ENCODE measurements at regions not wholly inside any gene's neighbourhood (a gene's known extent, or its start where the extent isn't known, plus 50 kb on each side); places are given as distances from the start of the nearest gene placed in this dataset.

GRCh38 chr1:110785612-110786011 lies 87.3 kb upstream of the CD53 start:
- no peak for TF ChIP-seq CTCF (IDR thresholded peaks at IDR 0.05)

- no peak for TF ChIP-seq CTCF (IDR thresholded peaks at IDR 0.05)
Measured at GRCh38 chr1:110785055-110785454, 87.9 kb upstream of the CD53 start.

- TF ChIP-seq CTCF (IDR thresholded peaks at IDR 0.05), result peak; percentile 95
Measured at GRCh38 chr1:110783292-110783918, 89.5 kb upstream of the CD53 start.

GRCh38 chr1:110781525-110781924 lies 91.4 kb upstream of the CD53 start:
- TF ChIP-seq CTCF (IDR thresholded peaks at IDR 0.05), result no peak

GRCh38 chr1:110780600-110781484 lies 92.1 kb upstream of the CD53 start:
- TF ChIP-seq CTCF (IDR thresholded peaks at IDR 0.05), result peak; percentile 85

GRCh38 chr1:110779636-110780035 lies 93.3 kb upstream of the CD53 start:
- no peak for TF ChIP-seq CTCF (IDR thresholded peaks at IDR 0.05)

- TF ChIP-seq CTCF (IDR thresholded peaks at IDR 0.05), result no peak
Measured at GRCh38 chr1:110778821-110779220, 94.1 kb upstream of the CD53 start.
